Kidney tubule cell (primary cell): ENCODE measurements at regions not wholly inside any gene's neighbourhood (a gene's known extent, or its start where the extent isn't known, plus 50 kb on each side); places are given as distances from the start of the nearest gene placed in this dataset.
"Not testable (repeated sequence)": the region's sequence is repeated elsewhere in the genome, so short reads cannot be mapped to it uniquely, and the experiment has no call there.

Experiments used
- DNase-seq: peaks from one replicate; pipeline ENCODE4 v3.0.0-alpha.2; 2018; ENCODE audit warnings: low spot score

DNA sequence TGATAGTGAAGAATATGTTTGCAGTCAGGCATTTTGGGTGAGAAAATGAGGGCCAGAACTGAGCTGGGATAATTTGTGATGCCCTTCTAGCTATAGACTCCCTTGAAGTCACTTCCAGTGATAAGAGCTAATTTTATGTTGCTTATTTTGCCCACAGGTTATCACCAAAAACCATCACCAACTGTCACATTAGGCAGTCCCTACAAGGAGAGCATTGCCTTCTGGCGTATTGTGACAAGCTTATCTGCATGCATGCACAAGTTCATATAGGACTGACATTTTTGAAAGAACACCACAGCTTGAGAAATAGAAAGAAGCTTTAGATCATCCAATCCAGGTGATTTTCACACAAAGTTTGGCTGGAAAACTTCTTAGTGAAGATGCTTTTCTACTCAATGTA lies 735.3 kb upstream of the RAG2 start:
- DNase-seq, result no peak

- no peak for DNase-seq
Observed at GRCh38 chr11:37323843-37324242, 725.8 kb upstream of the RAG2 start.

GRCh38 chr11:37322333-37323194 lies 724.5 kb upstream of the RAG2 start:
- DNase-seq, result peak; percentile 1

GRCh38 chr11:37320921-37321320 lies 722.9 kb upstream of the RAG2 start:
- DNase-seq, result peak; percentile 19

GRCh38 chr11:37317803-37318202 lies 719.8 kb upstream of the RAG2 start:
- DNase-seq, result no peak

DNA sequence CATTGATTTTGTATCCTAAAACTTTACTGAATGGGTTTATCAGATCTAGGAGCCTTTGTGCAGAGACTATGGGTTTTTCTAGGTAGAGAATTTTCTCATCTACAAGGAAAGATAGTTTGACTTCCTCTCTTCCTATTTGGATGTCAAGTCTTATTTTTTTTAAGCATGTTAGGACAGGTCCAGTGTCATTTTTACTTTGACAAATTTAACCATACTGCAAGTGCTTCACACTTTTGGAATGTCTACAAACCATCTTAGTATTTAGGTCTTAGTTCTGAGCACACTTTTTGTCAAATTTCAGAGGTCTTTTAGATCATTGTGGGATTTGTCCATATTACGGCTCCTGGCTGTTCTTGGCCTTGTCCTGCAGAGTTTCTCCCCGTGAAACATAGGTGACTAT lies 715.2 kb upstream of the RAG2 start:
- DNase-seq, result no peak

GRCh38 chr11:37306563-37306962 lies 708.5 kb upstream of the RAG2 start:
- DNase-seq, result no peak

- not testable (repeated sequence) for DNase-seq
Observed at GRCh38 chr11:37301405-37301804, 703.4 kb upstream of the RAG2 start.

DNA sequence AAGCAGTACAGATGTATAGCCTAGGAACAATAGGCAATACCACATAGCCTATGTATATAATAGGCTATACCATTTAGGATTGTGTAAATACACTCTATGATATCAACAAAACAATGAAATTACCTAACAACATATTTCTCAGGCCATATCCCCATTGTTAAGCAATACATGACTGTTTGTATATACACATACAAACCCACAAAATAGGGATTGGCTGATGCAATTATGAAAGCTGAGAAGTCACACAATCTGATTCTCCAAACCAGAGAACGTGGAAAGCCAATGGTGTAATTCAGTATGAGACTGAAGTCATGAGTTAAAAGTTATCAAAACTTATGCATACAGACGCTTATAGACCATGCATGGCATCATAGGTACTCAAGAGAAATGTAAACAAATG lies 700.1 kb upstream of the RAG2 start:
- DNase-seq, result no peak

- DNase-seq, result no peak
Observed at GRCh38 chr11:37286890-37287289, 688.9 kb upstream of the RAG2 start.

DNA sequence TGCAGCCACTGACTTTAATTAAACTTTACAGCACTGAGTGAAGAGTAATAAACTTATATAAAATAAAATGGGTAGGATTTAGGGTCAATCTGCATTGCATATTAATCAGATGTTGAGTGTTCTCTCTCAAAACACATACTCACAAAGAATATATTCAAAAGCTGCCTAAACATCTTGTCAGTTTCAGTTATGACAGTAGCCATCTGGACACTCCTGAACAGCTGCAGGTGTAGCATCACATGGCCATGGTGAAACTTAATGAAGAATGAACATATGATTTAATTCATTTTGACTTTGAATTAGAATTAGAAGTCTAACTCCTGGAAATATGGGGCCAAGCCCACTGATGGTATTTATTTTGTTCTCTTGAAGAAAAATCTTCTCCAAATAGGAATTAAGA lies 684.3 kb upstream of the RAG2 start:
- no peak for DNase-seq

GRCh38 chr11:37280200-37280599 lies 682.2 kb upstream of the RAG2 start:
- DNase-seq, result no peak

- no peak for DNase-seq
Observed at GRCh38 chr11:37277896-37278465, 679.9 kb upstream of the RAG2 start.

DNA sequence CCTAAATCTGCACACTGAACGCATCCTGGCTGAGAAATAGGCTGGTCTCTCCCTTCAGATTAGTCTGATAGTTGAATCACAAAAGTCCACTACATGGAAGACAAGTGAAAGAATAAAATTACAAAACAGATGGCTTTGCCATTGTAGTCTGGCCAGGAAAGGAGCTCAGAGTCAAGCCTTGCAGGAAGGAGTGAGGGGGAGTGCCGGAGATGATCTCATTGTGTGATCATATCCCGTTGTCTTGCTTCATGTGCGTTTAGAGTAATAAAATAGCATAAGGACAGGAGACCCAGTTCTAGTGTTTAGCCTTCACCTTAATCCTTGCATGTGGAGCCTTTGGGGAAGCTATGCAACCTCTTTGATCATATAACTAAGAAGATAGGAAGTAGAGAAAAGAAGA lies 666.7 kb upstream of the RAG2 start:
- peak; percentile 39 for DNase-seq

GRCh38 chr11:37264060-37264459 lies 666.0 kb upstream of the RAG2 start:
- peak; percentile 28 for DNase-seq

- DNase-seq, result not testable (repeated sequence)
Observed at GRCh38 chr11:37263467-37263866, 665.4 kb upstream of the RAG2 start.

DNA sequence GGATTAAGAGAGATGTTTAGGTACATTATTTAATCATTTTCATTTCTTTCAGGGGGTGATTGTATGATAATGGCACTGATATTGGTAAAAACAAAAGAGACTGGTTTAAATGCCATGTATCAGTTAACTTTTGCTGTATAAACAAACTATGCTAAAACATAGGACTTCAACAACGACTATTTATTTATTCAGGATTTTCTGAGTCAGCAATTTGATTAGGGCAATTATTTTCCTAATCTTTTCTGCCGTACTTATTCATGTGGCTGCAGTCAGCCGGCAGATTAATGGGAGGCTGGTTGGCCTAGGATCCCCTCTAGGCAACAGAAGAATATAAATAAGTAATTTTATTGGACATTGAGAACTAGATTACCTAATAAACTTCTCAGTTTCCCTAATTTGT lies 661.7 kb upstream of the RAG2 start:
- DNase-seq, result no peak

GRCh38 chr11:37248145-37248544 lies 650.1 kb upstream of the RAG2 start:
- no peak for DNase-seq

GRCh38 chr11:37246092-37246491 lies 648.1 kb upstream of the RAG2 start:
- not testable (repeated sequence) for DNase-seq

DNA sequence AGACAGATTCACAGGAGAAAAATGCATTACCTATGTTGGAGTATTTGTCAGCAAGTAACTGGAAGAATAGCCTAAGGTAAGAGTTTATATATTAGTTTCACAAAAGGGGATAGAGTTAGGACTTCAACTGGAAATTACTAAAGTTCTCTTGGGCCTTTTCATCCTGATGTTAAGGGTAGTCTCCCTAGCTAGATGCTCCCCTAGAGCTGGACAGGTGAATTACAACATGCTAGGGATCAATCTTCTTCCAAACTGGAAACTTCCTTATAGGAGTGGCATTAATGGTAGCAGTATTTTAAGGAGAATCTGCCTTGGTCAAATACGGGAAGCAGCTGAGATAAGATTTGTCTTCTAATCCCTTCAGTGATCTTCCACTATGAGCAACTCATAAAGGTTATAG lies 632.8 kb upstream of the RAG2 start:
- DNase-seq, result no peak

DNA sequence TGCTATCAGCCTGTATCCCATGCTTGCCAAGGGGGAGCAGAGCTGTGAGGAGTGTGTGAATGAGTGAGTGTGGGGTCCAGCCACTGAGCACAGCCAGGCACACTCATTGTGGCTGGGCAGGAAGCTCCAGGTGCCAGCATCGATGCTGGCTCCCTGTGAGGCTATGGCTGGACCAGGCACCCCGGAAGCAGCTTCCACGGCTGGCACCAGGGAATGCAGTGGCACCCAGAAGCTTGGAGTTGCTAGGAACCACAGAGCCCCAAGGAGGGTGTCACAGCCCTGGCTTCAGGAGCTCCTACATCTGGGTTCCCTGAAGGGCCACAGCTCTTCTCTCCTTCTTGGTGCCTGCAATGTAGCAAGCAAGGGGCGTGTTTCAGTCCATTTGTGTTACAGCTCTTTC lies 625.9 kb upstream of the RAG2 start:
- no peak for DNase-seq

DNA sequence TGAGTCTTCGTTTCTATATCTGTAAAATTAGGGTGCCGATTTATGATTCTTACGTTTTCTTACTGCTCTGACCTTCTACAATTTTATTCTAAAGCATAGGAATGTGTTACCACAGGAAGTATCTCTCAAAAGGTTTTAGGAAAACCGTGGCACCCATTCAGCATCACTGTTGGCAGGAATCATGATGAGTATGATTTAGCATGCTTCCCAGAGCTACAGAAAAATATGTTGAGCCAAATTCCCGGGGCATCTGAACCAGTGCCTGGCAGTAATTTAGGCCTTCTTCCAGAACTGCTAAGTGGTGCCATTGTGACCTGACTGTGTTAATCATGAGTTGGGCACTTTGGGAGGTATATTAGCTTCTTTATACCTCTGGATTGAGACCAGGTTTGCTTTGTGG lies 605.0 kb upstream of the RAG2 start:
- DNase-seq, result no peak

DNA sequence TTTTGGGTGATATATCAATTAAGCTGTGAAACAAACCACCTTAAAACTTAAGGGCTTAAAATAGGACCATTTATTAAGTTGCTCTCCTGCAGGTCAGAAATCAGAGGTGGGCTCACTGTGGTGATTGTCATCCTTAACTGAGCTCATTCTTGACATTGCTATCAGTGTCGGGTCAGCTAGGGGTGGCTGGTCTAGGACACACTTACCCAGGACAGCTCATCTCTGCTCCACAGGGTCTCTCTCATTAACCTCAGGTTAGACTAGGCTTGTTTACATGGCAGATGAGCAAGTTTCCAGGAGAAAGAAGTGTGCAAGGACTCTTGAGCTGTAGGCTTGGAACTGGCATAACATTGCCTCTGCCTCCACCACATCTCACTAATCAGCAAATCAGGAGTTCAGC lies 601.0 kb upstream of the RAG2 start:
- DNase-seq, result no peak

DNA sequence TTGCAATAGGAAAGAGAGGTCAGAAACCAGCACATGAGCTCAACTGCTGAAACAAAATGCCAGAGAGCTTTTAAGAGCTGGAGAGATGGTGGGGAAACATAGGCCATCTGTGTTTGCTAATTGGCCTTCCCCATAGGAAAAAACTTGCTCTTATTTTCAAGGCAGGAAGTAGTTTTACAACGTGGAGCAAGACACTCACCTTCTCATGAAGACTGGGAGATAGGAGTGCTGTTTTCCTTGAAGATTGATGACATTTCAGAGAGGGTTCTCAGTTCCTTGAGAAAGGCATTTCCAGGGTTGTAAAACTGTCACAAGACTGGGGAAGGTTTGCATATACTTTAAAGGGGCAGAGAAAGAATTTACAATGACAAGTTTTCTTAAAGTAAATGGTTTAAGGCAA lies 586.3 kb upstream of the RAG2 start:
- no peak for DNase-seq
